HG03520 (cell line): ENCODE measurements at regions not wholly inside any gene's neighbourhood (a gene's known extent, or its start where the extent isn't known, plus 50 kb on each side); places are given as distances from the start of the nearest gene placed in this dataset.
A peak's percentile ranks its signal among the peaks of the same experiment; 100 is the strongest.

Source experiments
- ATAC-seq: cut with Tn5 transposase; IDR thresholded peaks from one replicate; pipeline ENCODE4 v1.9.1; 2021; ENCODE audit warnings: mild to moderate bottlenecking, moderate library complexity; ENCODE audit not compliant: unreplicated experiment

GRCh38 chr4:152039023-152039481 is 278.2 kb upstream of the GATB start:
- no peak for ATAC-seq

GRCh38 chr4:152038238-152038637 is 277.4 kb upstream of the GATB start:
- no peak for ATAC-seq

GRCh38 chr4:152037435-152037834 is 276.6 kb upstream of the GATB start:
- ATAC-seq: no peak

GRCh38 chr4:152033621-152034020 is 272.8 kb upstream of the GATB start:
- no peak for ATAC-seq

GRCh38 chr4:152032722-152033131 is 271.9 kb upstream of the GATB start:
- ATAC-seq: no peak

GRCh38 chr4:152029631-152030030 is 268.8 kb upstream of the GATB start:
- ATAC-seq: no peak

GRCh38 chr4:152028131-152028530 is 267.3 kb upstream of the GATB start:
- no peak for ATAC-seq

- no peak for ATAC-seq
These were observed 264.1 kb upstream of the GATB start for GRCh38 chr4:152024881-152025280.

GRCh38 chr4:152023674-152024073 is 262.9 kb upstream of the GATB start:
- ATAC-seq: no peak

- no peak for ATAC-seq
These were observed 261.7 kb upstream of the GATB start for GRCh38 chr4:152022543-152022942.

- no peak for ATAC-seq
These were observed 261.1 kb upstream of the GATB start for GRCh38 chr4:152021788-152022438.

GRCh38 chr4:152020073-152020472 is 259.3 kb upstream of the GATB start:
- ATAC-seq: no peak

GRCh38 chr4:152016303-152016620 is 255.5 kb upstream of the GATB start:
- ATAC-seq: no peak

GRCh38 chr4:152015597-152016302 is 254.9 kb upstream of the GATB start:
- no peak for ATAC-seq

- ATAC-seq: peak; percentile 84
These were observed 253.5 kb upstream of the GATB start for GRCh38 chr4:152014280-152014679.

- no peak for ATAC-seq
These were observed 250.7 kb upstream of the GATB start for GRCh38 chr4:152011469-152011868.

- ATAC-seq: no peak
These were observed 249.9 kb upstream of the GATB start for GRCh38 chr4:152010710-152011079.

- no peak for ATAC-seq
These were observed 249.3 kb upstream of the GATB start for GRCh38 chr4:152009983-152010709.

- ATAC-seq: no peak
These were observed 248.3 kb upstream of the GATB start for GRCh38 chr4:152009031-152009670.

GRCh38 chr4:152007111-152007510 is 246.3 kb upstream of the GATB start:
- ATAC-seq: no peak

- no peak for ATAC-seq
These were observed 244.0 kb upstream of the GATB start for GRCh38 chr4:152004801-152005200.

- no peak for ATAC-seq
These were observed 239.7 kb upstream of the GATB start for GRCh38 chr4:152000518-152000917.
